ENCODE measurements at regions not wholly inside any gene's neighbourhood (a gene's known extent, or its start where the extent isn't known, plus 50 kb on each side); places are given as distances from the start of the nearest gene placed in this dataset.
A peak's percentile ranks its signal among the peaks of the same experiment; 100 is the strongest.
"Not testable (repeated sequence)": the region's sequence is repeated elsewhere in the genome, so short reads cannot be mapped to it uniquely, and the experiment has no call there.

DNA sequence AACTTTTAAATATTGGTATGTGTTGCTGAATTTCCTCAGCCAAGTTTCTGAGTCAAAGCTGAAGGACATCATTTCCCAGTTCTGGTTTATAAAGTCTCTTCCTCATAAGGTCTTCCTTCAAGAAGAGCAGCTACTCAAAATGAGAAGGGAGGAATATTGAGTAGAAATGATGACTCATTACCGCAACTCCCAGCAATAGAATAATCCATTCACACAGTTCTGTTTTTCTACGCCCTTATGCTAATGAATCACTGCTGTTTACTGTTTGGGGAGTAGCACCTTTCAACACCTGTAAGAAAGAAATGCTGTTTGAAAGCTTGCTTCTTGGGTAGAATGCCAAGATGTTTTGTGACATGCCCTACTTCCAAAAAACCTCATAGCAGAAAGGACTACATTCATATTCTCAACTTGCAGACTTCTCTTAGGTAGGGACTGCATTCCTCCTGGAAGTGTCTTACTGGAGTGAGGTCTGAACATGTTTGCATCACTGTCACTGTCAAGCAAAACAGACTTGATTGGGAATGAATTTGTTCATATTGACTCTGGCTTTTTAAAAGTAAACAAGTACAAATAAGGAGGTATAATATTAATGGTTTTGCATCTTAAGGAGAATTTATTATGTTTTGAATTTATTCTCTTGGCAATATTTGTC, 147.2 kb upstream of the BANK1 start:
- Histone ChIP-seq H3K27me3 (ENCODE audit: insufficient read depth, low read length) (peaks cover 10% of the 10 kb centered on the region), H3K79me2 (ENCODE audit: control insufficient read depth, insufficient read depth, low read length, unreplicated experiment) (no peaks in the 10 kb centered on the region), H3K36me3 (ENCODE audit: insufficient read depth, low read length) (no peaks in the 10 kb centered on the region), H3K27ac (ENCODE audit: low read depth, low read length) (no peak overlapping the region), H2AFZ (ENCODE audit: low read length, unreplicated experiment) (no peak overlapping the region), H3K4me3 (ENCODE audit: low read depth, low read length) (no peak overlapping the region), H3K4me1 (ENCODE audit: control insufficient read depth, insufficient read depth, low read length, unreplicated experiment) (no peaks in the 10 kb centered on the region)

DNA sequence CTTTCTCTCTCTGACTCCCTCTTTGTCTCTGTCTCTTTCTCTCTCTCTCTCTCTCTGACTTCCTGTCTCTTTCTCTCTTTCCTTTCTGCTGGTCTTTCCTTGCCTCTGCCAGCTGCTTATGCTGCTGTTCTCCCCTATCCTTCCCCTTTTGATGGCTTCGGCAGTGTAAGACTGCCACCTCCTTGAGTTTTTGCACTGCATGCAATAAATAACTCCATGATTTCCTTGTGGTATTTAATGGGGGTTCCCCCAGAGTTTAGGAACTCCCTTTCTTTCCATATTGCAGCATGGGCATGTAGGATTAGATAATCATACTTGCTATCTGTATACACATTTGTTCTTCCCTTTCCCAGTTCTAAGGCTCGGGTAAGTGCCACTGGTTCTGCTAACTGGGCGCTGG, 157.8 kb upstream of the BANK1 start:
- not testable (repeated sequence) for H3K27ac ChIP-seq (ENCODE audit: low read depth, low read length); H3K4me1 ChIP-seq (ENCODE audit: control insufficient read depth, insufficient read depth, low read length, unreplicated experiment); H3K36me3 ChIP-seq (ENCODE audit: insufficient read depth, low read length); H2AFZ ChIP-seq (ENCODE audit: low read length, unreplicated experiment); H3K4me3 ChIP-seq (ENCODE audit: low read depth, low read length); H3K27me3 ChIP-seq (ENCODE audit: insufficient read depth, low read length); H3K79me2 ChIP-seq (ENCODE audit: control insufficient read depth, insufficient read depth, low read length, unreplicated experiment)

GRCh38 chr4:101630319-101630986, 160.1 kb upstream of the BANK1 start:
- no peaks in the 10 kb centered on the region for H3K36me3 ChIP-seq (ENCODE audit: insufficient read depth, low read length)
- no peaks in the 10 kb centered on the region for H3K79me2 ChIP-seq (ENCODE audit: control insufficient read depth, insufficient read depth, low read length, unreplicated experiment)
- no peak overlapping the region for H3K27ac ChIP-seq (ENCODE audit: low read depth, low read length)
- H3K4me1 ChIP-seq (ENCODE audit: control insufficient read depth, insufficient read depth, low read length, unreplicated experiment): no peaks in the 10 kb centered on the region
- H2AFZ ChIP-seq (ENCODE audit: low read length, unreplicated experiment): no peak overlapping the region
- H3K4me3 ChIP-seq (ENCODE audit: low read depth, low read length): no peak overlapping the region
- no peaks in the 10 kb centered on the region for H3K27me3 ChIP-seq (ENCODE audit: insufficient read depth, low read length)

DNA sequence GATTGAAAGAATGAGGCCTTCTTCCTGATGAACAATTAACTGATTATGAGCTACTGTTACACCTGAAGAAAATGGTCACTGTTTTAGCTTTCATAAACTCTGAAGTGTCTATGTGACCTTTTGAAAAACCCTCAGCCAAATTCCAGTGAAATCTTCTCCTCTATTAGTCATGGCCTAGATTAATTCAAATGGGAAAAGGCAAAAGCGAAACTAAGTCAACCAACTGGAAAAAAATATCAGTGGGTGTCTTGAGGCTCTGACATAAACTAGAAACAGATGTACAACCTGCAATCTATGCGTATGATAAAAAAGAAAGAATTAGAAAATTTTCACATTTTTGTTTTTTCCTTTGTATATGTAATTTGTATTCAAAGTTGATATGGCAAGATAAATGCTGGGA, 169.4 kb upstream of the BANK1 start:
- Histone ChIP-seq H3K27me3 (ENCODE audit: insufficient read depth, low read length) (no peaks in the 10 kb centered on the region), H3K27ac (ENCODE audit: low read depth, low read length) (no peak overlapping the region)

DNA sequence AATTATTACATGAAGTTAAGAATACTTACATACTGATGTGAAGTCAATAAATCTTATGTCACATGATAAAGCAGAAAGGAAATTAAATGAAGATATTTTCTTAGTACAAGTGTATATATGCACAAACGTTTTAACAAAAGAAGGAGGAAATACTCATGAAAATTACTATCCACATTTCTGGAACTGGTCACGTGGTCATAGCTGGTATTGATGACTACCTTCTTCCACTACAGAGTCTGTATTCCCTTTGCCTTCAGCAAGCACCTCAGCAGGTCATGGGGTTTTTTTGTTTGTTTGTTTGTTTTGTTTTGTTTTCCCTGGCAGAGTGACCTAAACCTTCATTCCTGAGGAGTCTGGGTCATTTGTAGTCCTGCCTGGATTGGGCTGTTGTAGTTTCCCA, 174.9 kb upstream of the BANK1 start:
- H2AFZ ChIP-seq (ENCODE audit: low read length, unreplicated experiment): no peak overlapping the region
- H3K79me2 ChIP-seq (ENCODE audit: control insufficient read depth, insufficient read depth, low read length, unreplicated experiment): no peaks in the 10 kb centered on the region
- no peak overlapping the region for H3K4me3 ChIP-seq (ENCODE audit: low read depth, low read length)
- H3K4me1 ChIP-seq (ENCODE audit: control insufficient read depth, insufficient read depth, low read length, unreplicated experiment): no peaks in the 10 kb centered on the region
- H3K27ac ChIP-seq (ENCODE audit: low read depth, low read length): no peak overlapping the region
- no peaks in the 10 kb centered on the region for H3K36me3 ChIP-seq (ENCODE audit: insufficient read depth, low read length)
- H3K27me3 ChIP-seq (ENCODE audit: insufficient read depth, low read length): no peaks in the 10 kb centered on the region

More for the DNA sequence above, 169.4 kb upstream of the BANK1 start:
- 0 out of 2 replicates have a peak overlapping the region, but pooled peaks have one; percentile 22 for H3K4me3 ChIP-seq (ENCODE audit: low read depth, low read length)
- H3K36me3 ChIP-seq (ENCODE audit: insufficient read depth, low read length): no peaks in the 10 kb centered on the region
- no peaks in the 10 kb centered on the region for H3K79me2 ChIP-seq (ENCODE audit: control insufficient read depth, insufficient read depth, low read length, unreplicated experiment)
- H3K4me1 ChIP-seq (ENCODE audit: control insufficient read depth, insufficient read depth, low read length, unreplicated experiment): peaks cover 3% of the 10 kb centered on the region
- peak overlapping the region; percentile 55 for H2AFZ ChIP-seq (ENCODE audit: low read length, unreplicated experiment)

GRCh38 chr4:101606989-101607388, 183.5 kb upstream of the BANK1 start:
- H3K27ac ChIP-seq (ENCODE audit: low read depth, low read length); H2AFZ ChIP-seq (ENCODE audit: low read length, unreplicated experiment); H3K4me1 ChIP-seq (ENCODE audit: control insufficient read depth, insufficient read depth, low read length, unreplicated experiment); H3K36me3 ChIP-seq (ENCODE audit: insufficient read depth, low read length); H3K4me3 ChIP-seq (ENCODE audit: low read depth, low read length); H3K27me3 ChIP-seq (ENCODE audit: insufficient read depth, low read length); H3K79me2 ChIP-seq (ENCODE audit: control insufficient read depth, insufficient read depth, low read length, unreplicated experiment): not testable (repeated sequence)

- H3K4me1 ChIP-seq (ENCODE audit: control insufficient read depth, insufficient read depth, low read length, unreplicated experiment): peaks cover under 1% of the 10 kb centered on the region
- peak overlapping the region; percentile 17 for H2AFZ ChIP-seq (ENCODE audit: low read length, unreplicated experiment)
- no peaks in the 10 kb centered on the region for H3K36me3 ChIP-seq (ENCODE audit: insufficient read depth, low read length)
- H3K27me3 ChIP-seq (ENCODE audit: insufficient read depth, low read length): no peaks in the 10 kb centered on the region
- no peak overlapping the region for H3K27ac ChIP-seq (ENCODE audit: low read depth, low read length)
- H3K79me2 ChIP-seq (ENCODE audit: control insufficient read depth, insufficient read depth, low read length, unreplicated experiment): no peaks in the 10 kb centered on the region
- no peak overlapping the region for H3K4me3 ChIP-seq (ENCODE audit: low read depth, low read length)
These were observed 185.6 kb upstream of the BANK1 start for GRCh38 chr4:101604976-101605375.

DNA sequence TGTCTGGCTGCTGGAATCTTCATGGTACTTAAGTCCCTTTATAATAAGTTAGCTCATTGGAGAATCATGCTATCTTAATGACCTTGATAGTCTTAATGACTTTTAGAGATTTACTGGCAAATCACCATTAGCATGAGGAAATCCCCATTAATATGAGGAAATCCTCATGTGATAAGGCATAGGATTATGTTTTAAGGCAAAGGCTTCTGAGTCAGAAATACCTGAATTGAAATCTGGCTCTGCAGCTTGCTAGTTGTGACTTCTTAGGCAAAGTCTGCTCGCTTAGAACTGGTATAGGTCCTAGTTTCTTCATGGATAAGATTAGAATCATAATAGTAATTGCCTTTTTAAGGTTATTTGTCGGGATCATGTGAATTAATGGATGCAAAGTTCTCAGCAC, 190.2 kb upstream of the BANK1 start:
- no peak overlapping the region for H3K27ac ChIP-seq (ENCODE audit: low read depth, low read length)

GRCh38 chr4:101599620-101600019, 190.9 kb upstream of the BANK1 start:
- Histone ChIP-seq H3K4me1 (ENCODE audit: control insufficient read depth, insufficient read depth, low read length, unreplicated experiment) (peaks cover 4% of the 10 kb centered on the region), H3K4me3 (ENCODE audit: low read depth, low read length) (no peak overlapping the region), H3K36me3 (ENCODE audit: insufficient read depth, low read length) (no peaks in the 10 kb centered on the region), H3K79me2 (ENCODE audit: control insufficient read depth, insufficient read depth, low read length, unreplicated experiment) (no peaks in the 10 kb centered on the region), H3K27ac (ENCODE audit: low read depth, low read length) (no peak overlapping the region), H3K27me3 (ENCODE audit: insufficient read depth, low read length) (no peaks in the 10 kb centered on the region), H2AFZ (ENCODE audit: low read length, unreplicated experiment) (no peak overlapping the region)

More for the DNA sequence above, 190.2 kb upstream of the BANK1 start:
- H3K4me1 ChIP-seq (ENCODE audit: control insufficient read depth, insufficient read depth, low read length, unreplicated experiment): peaks cover 4% of the 10 kb centered on the region
- no peak overlapping the region for H3K4me3 ChIP-seq (ENCODE audit: low read depth, low read length)
- H3K36me3 ChIP-seq (ENCODE audit: insufficient read depth, low read length): no peaks in the 10 kb centered on the region
- no peaks in the 10 kb centered on the region for H3K79me2 ChIP-seq (ENCODE audit: control insufficient read depth, insufficient read depth, low read length, unreplicated experiment)
- no peaks in the 10 kb centered on the region for H3K27me3 ChIP-seq (ENCODE audit: insufficient read depth, low read length)
- no peak overlapping the region for H2AFZ ChIP-seq (ENCODE audit: low read length, unreplicated experiment)

DNA sequence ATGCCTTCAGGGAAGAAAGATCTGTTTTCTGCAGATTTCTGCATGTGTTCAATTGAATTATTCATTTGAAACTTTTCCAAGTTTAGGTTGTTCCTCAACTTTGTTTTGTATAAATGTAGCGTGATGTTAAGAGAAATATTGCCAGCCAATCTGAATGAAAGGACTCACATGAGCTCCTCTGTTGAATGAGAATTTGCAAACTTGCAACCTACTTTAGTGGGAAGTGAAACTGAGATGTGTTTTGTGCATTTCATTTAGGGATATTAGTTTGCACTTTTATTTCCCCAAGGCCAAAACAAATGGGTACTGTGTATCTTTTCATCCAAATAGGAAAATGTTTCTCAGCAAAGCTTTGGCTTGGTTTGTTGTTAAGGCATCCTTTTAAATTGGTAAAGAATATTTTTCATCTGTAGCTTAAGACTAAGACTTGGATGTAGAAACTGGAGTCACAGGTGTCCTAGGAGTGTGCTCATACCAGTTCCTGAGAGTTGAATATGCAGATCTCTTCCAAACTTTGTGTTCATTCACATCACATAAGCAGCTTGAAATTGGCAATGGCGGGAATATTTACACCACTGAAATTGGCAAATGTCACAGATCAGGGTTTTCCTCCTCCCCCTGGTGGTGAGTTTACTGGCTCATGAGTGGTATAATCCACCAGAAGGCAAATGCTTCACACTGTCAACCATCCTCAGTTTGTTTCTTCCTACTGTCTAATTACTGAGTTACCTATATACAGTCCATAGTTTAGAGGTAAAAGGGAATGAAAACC, 193.6 kb upstream of the BANK1 start:
- peaks cover 7% of the 10 kb centered on the region for H3K4me1 ChIP-seq (ENCODE audit: control insufficient read depth, insufficient read depth, low read length, unreplicated experiment)
- H3K79me2 ChIP-seq (ENCODE audit: control insufficient read depth, insufficient read depth, low read length, unreplicated experiment): no peaks in the 10 kb centered on the region
- no peaks in the 10 kb centered on the region for H3K27me3 ChIP-seq (ENCODE audit: insufficient read depth, low read length)
- H2AFZ ChIP-seq (ENCODE audit: low read length, unreplicated experiment): no peak overlapping the region
- no peak overlapping the region for H3K4me3 ChIP-seq (ENCODE audit: low read depth, low read length)
- H3K36me3 ChIP-seq (ENCODE audit: insufficient read depth, low read length): no peaks in the 10 kb centered on the region
- H3K27ac ChIP-seq (ENCODE audit: low read depth, low read length): no peak overlapping the region

All from ACC112 (cell line).